Chondrocyte (in vitro differentiated cells): ENCODE measurements at regions not wholly inside any gene's neighbourhood (a gene's known extent, or its start where the extent isn't known, plus 50 kb on each side); places are given as distances from the start of the nearest gene placed in this dataset.

ENCODE experiments used
- DNase-seq: peaks from one replicate; pipeline ENCODE4 v3.0.0; 2021; ENCODE audit warnings: mixed read lengths, low spot score
- H3K27ac Mint-ChIP-seq: one replicate; pipeline ENCODE4 v1.8.0; 2021; ENCODE audit warnings: mild to moderate bottlenecking, moderate library complexity, mixed read lengths; ENCODE audit not compliant: unreplicated experiment
- H3K27me3 Mint-ChIP-seq: 2 replicates; pipeline ENCODE4 v1.8.0; 2021; ENCODE audit warnings: low read depth, mixed read lengths
- H3K36me3 Mint-ChIP-seq: 2 replicates; pipeline ENCODE4 v1.8.0; 2021; ENCODE audit warnings: low read depth, mixed read lengths
- H3K4me1 Mint-ChIP-seq: 2 replicates; pipeline ENCODE4 v1.8.0; 2021; ENCODE audit warnings: low read depth, mild to moderate bottlenecking, mixed read lengths
- H3K4me3 Mint-ChIP-seq: one replicate; pipeline ENCODE4 v1.8.0; 2021; ENCODE audit warnings: mild to moderate bottlenecking, moderate library complexity, mixed read lengths; ENCODE audit not compliant: unreplicated experiment
- H3K9me3 Mint-ChIP-seq: 2 replicates; pipeline ENCODE4 v1.8.0; 2021; ENCODE audit warnings: low read depth, mixed read lengths
- TF ChIP-seq, protein P1 (sequence below): fragments of 200-600 bp; sonication (generic); IDR thresholded peaks from 2 replicates; pipeline ENCODE4 v1.5.0; 2021; ENCODE audit warnings: antibody characterized with exemption, mild to moderate bottlenecking, moderate library complexity

DNA sequence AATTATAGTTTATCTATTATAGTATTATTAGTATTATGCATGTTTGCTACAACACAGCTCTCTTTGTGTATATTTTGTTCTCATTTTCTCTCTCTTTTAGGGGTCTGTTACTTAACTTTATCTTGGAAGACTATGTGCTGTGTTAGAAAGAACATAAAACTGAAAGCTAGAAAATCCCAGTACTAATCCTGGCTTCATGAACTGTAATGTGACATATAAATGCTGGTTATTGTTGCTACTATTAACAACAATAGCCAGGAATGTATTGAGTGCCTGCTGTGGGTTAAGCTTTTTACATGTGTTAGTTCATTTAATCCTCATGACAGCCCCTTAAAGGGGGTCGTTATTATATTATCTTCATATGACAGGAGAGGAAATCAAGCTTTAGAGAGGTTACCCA is 170.0 kb upstream of the DTNBP1 start:
- Mint-ChIP-seq H3K36me3 (no peaks in the 10 kb centered on the region), H3K4me1 (peaks cover 5% of the 10 kb centered on the region), H3K9me3 (no peaks in the 10 kb centered on the region), H3K4me3 (no peak overlapping the region), H3K27ac (no peak overlapping the region), H3K27me3 (peaks cover 6% of the 10 kb centered on the region)
- no peak for DNase-seq
- TF ChIP-seq, protein P1, sequence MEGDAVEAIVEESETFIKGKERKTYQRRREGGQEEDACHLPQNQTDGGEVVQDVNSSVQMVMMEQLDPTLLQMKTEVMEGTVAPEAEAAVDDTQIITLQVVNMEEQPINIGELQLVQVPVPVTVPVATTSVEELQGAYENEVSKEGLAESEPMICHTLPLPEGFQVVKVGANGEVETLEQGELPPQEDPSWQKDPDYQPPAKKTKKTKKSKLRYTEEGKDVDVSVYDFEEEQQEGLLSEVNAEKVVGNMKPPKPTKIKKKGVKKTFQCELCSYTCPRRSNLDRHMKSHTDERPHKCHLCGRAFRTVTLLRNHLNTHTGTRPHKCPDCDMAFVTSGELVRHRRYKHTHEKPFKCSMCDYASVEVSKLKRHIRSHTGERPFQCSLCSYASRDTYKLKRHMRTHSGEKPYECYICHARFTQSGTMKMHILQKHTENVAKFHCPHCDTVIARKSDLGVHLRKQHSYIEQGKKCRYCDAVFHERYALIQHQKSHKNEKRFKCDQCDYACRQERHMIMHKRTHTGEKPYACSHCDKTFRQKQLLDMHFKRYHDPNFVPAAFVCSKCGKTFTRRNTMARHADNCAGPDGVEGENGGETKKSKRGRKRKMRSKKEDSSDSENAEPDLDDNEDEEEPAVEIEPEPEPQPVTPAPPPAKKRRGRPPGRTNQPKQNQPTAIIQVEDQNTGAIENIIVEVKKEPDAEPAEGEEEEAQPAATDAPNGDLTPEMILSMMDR, result no peak

DNA sequence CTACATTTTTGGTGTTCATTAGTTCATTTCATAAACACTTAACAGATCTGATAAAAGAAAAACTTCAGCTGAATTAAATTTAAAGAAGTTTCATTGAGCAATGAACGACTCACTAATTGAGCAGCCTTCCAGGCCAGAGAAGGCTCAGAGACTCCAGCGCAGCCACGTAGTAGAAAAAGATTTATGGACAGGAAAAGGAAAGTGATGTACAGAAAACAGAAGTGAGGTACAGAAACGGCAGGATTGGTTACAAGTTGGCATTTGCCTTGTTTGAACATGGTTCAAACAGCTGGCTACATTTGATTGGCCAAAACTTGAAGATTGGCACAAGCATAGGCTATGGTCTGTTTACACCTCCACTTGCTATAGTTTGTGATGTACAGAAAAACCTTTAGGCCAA is 166.3 kb upstream of the DTNBP1 start:
- no peak for DNase-seq
- TF ChIP-seq, protein P1, result no peak
- H3K36me3 Mint-ChIP-seq, result no peaks in the 10 kb centered on the region
- no peaks in the 10 kb centered on the region for H3K9me3 Mint-ChIP-seq
- H3K27ac Mint-ChIP-seq, result no peak overlapping the region
- no peak overlapping the region for H3K4me3 Mint-ChIP-seq
- H3K27me3 Mint-ChIP-seq, result peaks cover 10% of the 10 kb centered on the region
- H3K4me1 Mint-ChIP-seq, result peaks cover 5% of the 10 kb centered on the region

DNA sequence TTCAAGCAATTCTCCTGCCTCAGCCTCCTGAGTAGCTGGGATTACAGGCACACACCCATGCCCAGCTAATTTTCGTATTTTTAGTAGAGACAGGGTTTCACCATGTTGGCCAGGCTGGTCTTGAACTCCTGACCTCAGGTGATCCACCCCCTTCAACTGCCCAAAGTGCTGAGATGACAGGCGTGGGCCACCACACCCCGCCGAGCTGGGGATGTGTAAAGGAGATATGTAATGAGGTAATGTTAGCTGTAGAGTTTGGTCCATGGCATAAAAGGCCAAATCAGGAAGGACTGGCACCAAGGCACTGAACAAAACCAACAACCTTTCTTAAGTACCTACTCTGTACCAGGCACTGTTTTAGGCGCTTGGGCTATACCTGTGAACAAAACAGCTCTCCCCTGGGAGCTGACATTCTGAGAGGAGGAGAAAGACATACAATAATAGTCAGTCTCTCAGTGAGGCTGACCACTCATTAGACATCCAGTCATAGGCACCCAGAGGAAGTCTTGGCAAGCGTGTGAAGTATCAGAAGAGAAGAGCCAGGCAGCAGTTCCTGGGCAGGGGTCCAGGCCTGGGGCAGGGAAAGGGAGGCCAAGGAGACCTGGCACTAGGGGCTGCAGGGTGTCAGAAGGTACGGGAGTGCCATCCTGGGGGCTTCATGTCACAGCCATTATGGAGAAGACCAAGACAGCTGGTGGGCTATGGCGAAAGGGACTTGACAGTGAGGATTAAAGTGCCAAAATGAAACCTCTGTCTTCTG is 164.8 kb upstream of the DTNBP1 start:
- no peak for DNase-seq
- Mint-ChIP-seq H3K27ac (no peak overlapping the region), H3K4me3 (no peak overlapping the region), H3K9me3 (no peaks in the 10 kb centered on the region), H3K36me3 (no peaks in the 10 kb centered on the region), H3K27me3 (peaks cover 10% of the 10 kb centered on the region), H3K4me1 (peaks cover 5% of the 10 kb centered on the region)
- TF ChIP-seq, protein P1, result no peak

DNA sequence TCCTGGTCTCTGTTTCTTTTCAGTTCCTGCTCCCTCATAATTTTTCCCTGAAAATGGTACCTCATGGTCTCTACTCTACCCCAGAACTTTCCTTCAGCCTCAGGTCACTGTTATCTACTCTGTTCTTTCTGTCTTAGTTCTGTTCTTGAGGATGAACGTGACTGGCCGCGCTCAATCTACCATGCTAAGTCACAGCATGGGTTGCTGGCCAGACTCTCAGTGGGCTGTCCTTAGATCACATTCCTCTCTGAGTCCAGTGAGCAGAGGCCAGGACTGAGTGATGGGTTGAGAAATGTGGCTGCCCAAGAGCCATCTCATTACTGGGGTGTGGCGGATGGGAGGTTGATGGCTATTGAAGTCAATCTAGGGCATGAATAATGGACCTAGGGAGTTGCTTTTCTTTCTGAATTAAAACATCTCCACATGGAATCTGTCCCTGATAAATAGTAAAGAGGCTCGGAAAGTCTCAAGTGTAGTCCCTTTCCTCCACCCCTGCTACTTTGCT is 164.0 kb upstream of the DTNBP1 start:
- Mint-ChIP-seq H3K9me3 (no peaks in the 10 kb centered on the region), H3K4me3 (no peak overlapping the region), H3K36me3 (no peaks in the 10 kb centered on the region), H3K4me1 (peaks cover 5% of the 10 kb centered on the region), H3K27ac (no peak overlapping the region), H3K27me3 (peaks cover 10% of the 10 kb centered on the region)
- TF ChIP-seq, protein P1, result no peak
- no peak for DNase-seq

DNA sequence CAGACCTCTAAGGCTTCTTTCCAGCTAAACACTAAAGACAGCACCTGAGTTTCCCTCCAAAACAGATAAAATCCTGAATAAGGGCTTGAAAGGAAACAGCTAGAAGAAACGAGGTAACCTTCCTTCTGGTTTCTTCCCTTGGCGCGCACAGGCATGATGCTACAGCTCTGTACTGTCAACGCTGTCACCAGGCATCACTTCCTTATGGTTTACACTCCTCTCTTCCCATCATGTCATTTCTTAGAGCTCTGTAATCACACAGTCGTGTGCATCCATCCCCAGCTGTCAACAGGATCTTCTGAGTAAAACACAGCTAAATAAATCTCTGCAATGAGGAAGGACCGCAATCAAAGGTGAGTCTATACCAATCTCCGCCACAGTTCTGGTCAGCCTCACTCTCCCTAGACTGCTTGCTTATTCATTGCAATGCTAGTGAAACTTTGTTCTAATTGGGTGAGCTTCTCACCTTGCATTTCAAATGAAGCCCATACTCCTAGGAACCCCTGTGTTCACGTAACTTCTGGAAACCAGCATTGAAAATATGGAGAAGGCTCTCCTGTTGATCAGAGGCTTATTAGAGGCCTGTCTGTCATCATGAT is 162.6 kb upstream of the DTNBP1 start:
- TF ChIP-seq, protein P1, result no peak
- no peak overlapping the region for H3K27ac Mint-ChIP-seq
- peaks cover 10% of the 10 kb centered on the region for H3K27me3 Mint-ChIP-seq
- no peaks in the 10 kb centered on the region for H3K9me3 Mint-ChIP-seq
- H3K4me3 Mint-ChIP-seq, result no peak overlapping the region
- H3K36me3 Mint-ChIP-seq, result no peaks in the 10 kb centered on the region
- DNase-seq, result no peak
- no peaks in the 10 kb centered on the region for H3K4me1 Mint-ChIP-seq
